Renal cortical epithelial cell (primary cell): ENCODE measurements at regions not wholly inside any gene's neighbourhood (a gene's known extent, or its start where the extent isn't known, plus 50 kb on each side); places are given as distances from the start of the nearest gene placed in this dataset.

Experiments used
- DNase-seq: peaks from one replicate; pipeline ENCODE4 v3.0.0-alpha.2; 2011; ENCODE audit warnings: low read depth

DNA sequence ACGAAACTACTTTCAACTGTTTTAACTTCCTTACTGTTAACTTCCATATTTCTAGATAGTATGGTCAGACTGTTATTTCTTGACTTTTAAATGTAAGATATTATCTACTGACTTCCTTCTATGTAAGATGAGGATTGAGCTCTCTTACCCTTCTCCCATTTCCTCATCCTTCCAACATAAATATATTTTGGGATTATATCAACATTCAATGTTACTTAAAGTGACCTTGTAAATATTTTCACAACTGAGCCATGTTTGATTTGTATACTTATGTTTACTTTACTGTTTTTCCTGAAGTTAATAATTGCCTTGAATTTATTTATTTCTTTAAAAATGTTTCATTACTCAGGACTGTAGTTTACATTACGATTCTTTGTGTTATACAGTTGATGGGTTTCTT lies 148.7 kb downstream of the ZIC5 start:
- no peak for DNase-seq

GRCh38 chr13:99821741-99822140 lies 149.8 kb downstream of the ZIC5 start:
- DNase-seq = no peak

- DNase-seq = no peak
These were observed 151.6 kb downstream of the ZIC5 start for GRCh38 chr13:99819967-99820366.

GRCh38 chr13:99816321-99816720 lies 155.2 kb downstream of the ZIC5 start:
- no peak for DNase-seq

DNA sequence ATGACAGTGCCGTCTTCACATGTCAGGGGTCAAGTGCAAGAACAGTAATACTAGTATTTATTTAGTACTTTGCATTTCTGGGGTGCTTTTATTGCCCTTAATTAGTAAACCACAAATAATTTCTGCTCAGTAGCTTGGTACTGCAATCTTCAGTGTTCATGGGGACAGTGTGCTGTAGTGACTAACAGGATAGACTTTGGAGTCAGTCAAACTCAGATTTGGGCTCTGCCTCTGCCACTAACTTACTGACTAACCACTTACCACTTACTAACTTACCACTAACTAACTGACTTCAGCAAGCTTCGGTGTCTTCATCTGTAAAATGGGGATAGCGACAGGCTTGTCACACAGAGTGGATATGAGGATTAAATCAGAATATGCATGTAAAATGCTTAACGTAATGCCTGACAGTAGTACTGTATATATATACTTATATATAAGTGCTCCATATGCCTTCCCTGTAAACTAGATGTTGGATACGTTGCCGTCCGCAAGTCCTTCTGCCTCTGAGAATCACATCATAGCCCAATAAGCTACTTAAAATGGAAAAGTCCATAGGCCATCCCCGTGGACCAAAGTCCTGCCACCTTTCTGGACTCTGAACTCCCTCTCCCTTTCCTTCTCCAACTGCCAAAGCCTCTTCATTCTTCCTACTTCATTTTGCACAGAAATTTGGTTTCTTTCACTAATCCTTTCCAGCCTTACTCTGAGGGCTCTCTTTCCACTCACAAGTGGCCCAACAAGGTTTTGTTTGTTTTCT lies 158.1 kb downstream of the ZIC5 start:
- peak; percentile 30 for DNase-seq

GRCh38 chr13:99812625-99813024 lies 158.9 kb downstream of the ZIC5 start:
- DNase-seq = peak; percentile 83

GRCh38 chr13:99811067-99811700 lies 160.4 kb downstream of the ZIC5 start:
- no peak for DNase-seq

- peak; percentile 85 for DNase-seq
These were observed 161.6 kb downstream of the ZIC5 start for GRCh38 chr13:99809926-99810325.

- DNase-seq = no peak
These were observed 162.1 kb downstream of the ZIC5 start for GRCh38 chr13:99809496-99809895.

- DNase-seq = no peak
These were observed 162.8 kb downstream of the ZIC5 start for GRCh38 chr13:99808786-99809185.

DNA sequence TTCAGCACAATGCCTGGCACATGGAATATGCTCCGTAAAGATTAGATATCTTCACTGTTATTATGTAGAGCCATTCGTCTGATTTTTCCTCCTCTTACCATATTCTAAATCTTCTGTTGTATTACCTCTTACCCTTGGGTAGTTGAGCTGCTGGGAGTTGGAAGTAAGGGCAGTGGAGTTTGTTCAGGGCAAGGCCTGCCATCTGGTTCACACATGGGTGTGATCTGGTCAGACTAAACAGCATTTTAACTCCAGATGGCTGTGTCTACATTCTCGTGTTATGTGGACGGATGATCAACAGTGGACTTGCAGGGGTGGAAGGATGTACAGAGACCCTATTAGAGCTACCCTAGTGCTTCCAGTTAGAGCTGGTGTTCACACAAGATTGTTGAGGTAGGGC lies 164.9 kb downstream of the ZIC5 start:
- no peak for DNase-seq

DNA sequence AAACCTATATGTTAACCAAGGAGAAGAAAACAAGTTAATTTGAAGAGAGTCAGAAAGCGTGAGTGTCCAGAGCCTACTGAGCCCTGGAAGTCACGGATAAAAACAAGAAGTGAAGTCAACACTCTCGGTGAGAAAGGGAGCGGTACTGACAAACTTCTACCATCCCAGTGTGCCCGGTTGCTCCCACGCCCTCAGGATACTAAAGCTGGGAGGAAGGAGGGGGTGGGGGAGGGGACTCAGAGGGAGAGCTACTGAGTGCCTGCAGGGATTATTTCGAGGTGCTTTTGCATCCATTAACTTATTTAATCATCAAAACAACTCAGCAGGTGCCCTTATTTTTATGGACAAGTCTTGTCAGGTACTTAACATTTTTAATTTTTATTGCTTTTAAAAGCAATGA lies 166.2 kb downstream of the ZIC5 start:
- DNase-seq = no peak

GRCh38 chr13:99803141-99803540 lies 168.4 kb downstream of the ZIC5 start:
- DNase-seq = no peak

- no peak for DNase-seq
These were observed 169.2 kb downstream of the ZIC5 start for GRCh38 chr13:99802416-99802815.

- DNase-seq = no peak
These were observed 170.6 kb downstream of the ZIC5 start for GRCh38 chr13:99800951-99801350.

DNA sequence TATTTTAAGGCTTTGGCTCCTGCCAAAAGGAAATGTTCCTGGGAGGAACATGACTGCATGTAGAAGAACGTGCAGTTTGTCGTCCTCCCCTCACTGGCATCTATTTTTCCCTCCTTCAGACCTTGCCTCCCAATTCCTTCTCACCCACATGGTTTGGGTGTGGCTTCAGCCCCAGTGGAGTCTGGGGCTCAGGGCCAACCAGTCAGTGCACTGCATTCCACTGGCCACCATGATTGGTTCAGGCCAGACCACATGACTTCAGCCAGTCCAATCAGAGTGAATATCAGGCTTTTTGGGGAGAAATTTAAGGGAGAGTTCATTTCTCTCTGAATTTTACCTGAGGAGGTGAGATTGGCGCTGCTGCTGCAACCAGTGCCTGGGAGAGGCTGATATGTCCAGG lies 171.6 kb downstream of the ZIC5 start:
- no peak for DNase-seq

- DNase-seq = no peak
These were observed 172.8 kb downstream of the ZIC5 start for GRCh38 chr13:99798756-99799155.

- no peak for DNase-seq
These were observed 173.9 kb downstream of the ZIC5 start for GRCh38 chr13:99797691-99798090.

GRCh38 chr13:99796175-99796819 lies 175.3 kb downstream of the ZIC5 start:
- peak; percentile 40 for DNase-seq

DNA sequence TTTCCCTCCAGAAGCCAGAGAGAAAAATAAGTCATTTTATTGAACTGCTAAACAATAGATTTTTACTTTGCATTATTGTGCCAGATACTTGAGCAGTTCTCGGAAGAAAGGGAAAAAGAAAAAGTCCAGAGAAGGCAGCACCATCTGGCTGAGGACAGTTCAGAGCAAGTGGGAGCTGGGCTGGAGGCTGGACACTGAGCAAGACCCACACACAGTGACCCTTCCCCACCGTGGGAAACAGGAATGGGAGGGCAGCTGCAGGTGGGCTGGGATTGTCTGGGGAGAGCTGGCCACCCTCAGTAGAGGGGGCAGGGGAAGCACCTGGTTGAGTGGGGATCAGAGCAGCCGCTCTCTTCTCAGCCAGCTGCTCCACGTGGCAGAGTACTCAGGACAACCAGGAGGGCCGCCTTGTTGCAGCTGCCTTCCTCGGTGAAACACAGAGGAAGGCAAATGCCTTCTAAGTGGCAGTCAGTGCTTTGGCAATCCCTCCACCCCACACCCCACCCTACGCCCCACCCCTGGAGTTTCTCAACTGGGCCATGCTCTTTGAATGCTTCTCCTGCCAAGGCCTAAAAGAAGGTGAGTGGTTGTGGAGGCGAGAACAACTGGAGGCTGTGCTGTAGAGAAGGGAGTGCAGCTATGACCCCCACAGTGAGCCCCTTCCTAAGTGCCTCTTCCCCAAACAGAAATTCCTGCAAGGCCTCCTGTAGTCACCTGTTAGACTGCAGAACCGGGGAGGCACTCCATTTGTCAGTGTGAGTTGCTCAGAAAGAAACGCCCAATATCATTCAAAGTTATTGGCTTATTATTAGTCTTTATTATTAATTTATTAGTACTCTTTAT lies 179.3 kb downstream of the ZIC5 start:
- no peak for DNase-seq

DNA sequence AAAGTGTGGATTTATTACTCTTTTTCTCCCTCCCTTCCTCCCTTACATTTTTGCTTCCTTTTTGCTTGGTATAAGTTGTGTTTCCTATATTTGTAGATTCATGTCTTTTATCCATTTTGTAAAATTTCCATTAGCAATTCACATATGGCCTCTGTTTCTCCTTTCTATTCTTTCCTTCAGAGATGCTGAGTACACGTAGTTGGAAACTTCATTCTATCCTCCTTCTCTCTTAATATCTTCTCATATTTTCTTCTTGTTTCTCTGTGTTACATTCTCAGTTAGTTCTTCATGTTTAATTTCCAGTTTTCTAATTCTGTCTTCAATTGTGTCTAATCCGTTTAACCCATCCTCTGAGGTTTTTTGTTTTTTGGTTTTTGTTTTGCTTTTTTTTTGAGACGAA lies 188.9 kb downstream of the ZIC5 start:
- DNase-seq = no peak

- DNase-seq = no peak
These were observed 193.1 kb downstream of the ZIC5 start for GRCh38 chr13:99778500-99778899.
